HG02798 (cell line): ENCODE measurements at regions not wholly inside any gene's neighbourhood (a gene's known extent, or its start where the extent isn't known, plus 50 kb on each side); places are given as distances from the start of the nearest gene placed in this dataset.
"Not testable (repeated sequence)": the region's sequence is repeated elsewhere in the genome, so short reads cannot be mapped to it uniquely, and the experiment has no call there.

Experiments
- ATAC-seq: cut with Tn5 transposase; IDR thresholded peaks from one replicate; pipeline ENCODE4 v1.9.1; 2021; ENCODE audit warnings: mild to moderate bottlenecking; ENCODE audit not compliant: unreplicated experiment, poor library complexity

GRCh38 chr14:41298328-41298690 is 308.4 kb upstream of the LRFN5 start:
- ATAC-seq: no peak

- ATAC-seq: no peak
These were observed 308.9 kb upstream of the LRFN5 start for GRCh38 chr14:41297576-41298327.

- ATAC-seq: no peak
These were observed 310.9 kb upstream of the LRFN5 start for GRCh38 chr14:41295734-41296133.

GRCh38 chr14:41289025-41289424 is 317.7 kb upstream of the LRFN5 start:
- ATAC-seq: no peak

- ATAC-seq: no peak
These were observed 321.4 kb upstream of the LRFN5 start for GRCh38 chr14:41285186-41285748.

GRCh38 chr14:41280745-41281144 is 325.9 kb upstream of the LRFN5 start:
- no peak for ATAC-seq

GRCh38 chr14:41277450-41277849 is 329.2 kb upstream of the LRFN5 start:
- ATAC-seq: no peak

- no peak for ATAC-seq
These were observed 349.2 kb upstream of the LRFN5 start for GRCh38 chr14:41257476-41257875.

- no peak for ATAC-seq
These were observed 371.2 kb upstream of the LRFN5 start for GRCh38 chr14:41235466-41235865.

GRCh38 chr14:41230683-41231082 is 376.0 kb upstream of the LRFN5 start:
- no peak for ATAC-seq

GRCh38 chr14:41229824-41230223 is 376.9 kb upstream of the LRFN5 start:
- no peak for ATAC-seq

GRCh38 chr14:41225433-41225832 is 381.2 kb upstream of the LRFN5 start:
- no peak for ATAC-seq

- no peak for ATAC-seq
These were observed 384.1 kb upstream of the LRFN5 start for GRCh38 chr14:41222581-41222980.

GRCh38 chr14:41214978-41215377 is 391.7 kb upstream of the LRFN5 start:
- ATAC-seq: not testable (repeated sequence)

- no peak for ATAC-seq
These were observed 405.0 kb upstream of the LRFN5 start for GRCh38 chr14:41201696-41202095.

GRCh38 chr14:41187868-41188267 is 418.8 kb upstream of the LRFN5 start:
- no peak for ATAC-seq

GRCh38 chr14:41171045-41171444 is 435.6 kb upstream of the LRFN5 start:
- no peak for ATAC-seq

GRCh38 chr14:41167040-41167439 is 439.6 kb upstream of the LRFN5 start:
- ATAC-seq: no peak

GRCh38 chr14:41154143-41154807 is 452.4 kb upstream of the LRFN5 start:
- ATAC-seq: no peak

GRCh38 chr14:41146391-41146790 is 460.3 kb upstream of the LRFN5 start:
- ATAC-seq: no peak

- no peak for ATAC-seq
These were observed 462.3 kb upstream of the LRFN5 start for GRCh38 chr14:41144370-41144769.

- ATAC-seq: no peak
These were observed 468.9 kb upstream of the LRFN5 start for GRCh38 chr14:41137741-41138140.
